Spleen (tissue), 7 donors: ENCODE measurements at regions not wholly inside any gene's neighbourhood (a gene's known extent, or its start where the extent isn't known, plus 50 kb on each side); places are given as distances from the start of the nearest gene placed in this dataset.

Experiments used
- CTCF ChIP-seq, 11 experiments: fragments of 200-600 bp in 7 of 11; fragments of 450-650 bp in 4 of 11; sonication (generic) in 4 of 11; IDR thresholded peaks in 8 of 11; conservative IDR thresholded peaks in 3 of 11; 1 replicate in 7 of 11; 2 replicates in 4 of 11; pipeline versions ENCODE4 v1.4.0 to v1.8.0; 2016 to 2021; ENCODE audit warnings: antibody characterized with exemption in 11 of 11, inconsistent platforms in 4 of 11, mild to moderate bottlenecking in 1 of 11
- POLR2A ChIP-seq, 3 donors: fragments of 450-650 bp; IDR thresholded peaks; one replicate each; pipeline ENCODE4 v1.5.1; 2017; ENCODE audit warnings: antibody characterized with exemption in 3 of 3, mild to moderate bottlenecking in 1 of 3
- POLR2AphosphoS5 ChIP-seq, 3 donors: sonication (generic); formaldehyde crosslinking; IDR thresholded peaks; one replicate each; pipeline ENCODE4 v1.5.1; 2017; ENCODE audit warnings: antibody characterized with exemption in 3 of 3
- donor health status: DM: no; HTN: no; CAD: no; lungs with moderate emphysema.
- donor health status: DM: no; HTN: no; CAD: no.
- donor health status: DM: no; HTN: no; CAD: no.

- TF ChIP-seq POLR2AphosphoS5 (IDR thresholded peaks at IDR 0.05) (no peak), POLR2A (IDR thresholded peaks at IDR 0.05) (no peak), CTCF (IDR thresholded peaks at IDR 0.05 in 8 of 11, conservative IDR thresholded peaks at IDR 0.05 in 3 of 11) (no peak)
Observed at GRCh38 chr4:170623899-170624298, 534.1 kb upstream of the AADAT start.
